ENCODE measurements at regions not wholly inside any gene's neighbourhood (a gene's known extent, or its start where the extent isn't known, plus 50 kb on each side); places are given as distances from the start of the nearest gene placed in this dataset.

DNA sequence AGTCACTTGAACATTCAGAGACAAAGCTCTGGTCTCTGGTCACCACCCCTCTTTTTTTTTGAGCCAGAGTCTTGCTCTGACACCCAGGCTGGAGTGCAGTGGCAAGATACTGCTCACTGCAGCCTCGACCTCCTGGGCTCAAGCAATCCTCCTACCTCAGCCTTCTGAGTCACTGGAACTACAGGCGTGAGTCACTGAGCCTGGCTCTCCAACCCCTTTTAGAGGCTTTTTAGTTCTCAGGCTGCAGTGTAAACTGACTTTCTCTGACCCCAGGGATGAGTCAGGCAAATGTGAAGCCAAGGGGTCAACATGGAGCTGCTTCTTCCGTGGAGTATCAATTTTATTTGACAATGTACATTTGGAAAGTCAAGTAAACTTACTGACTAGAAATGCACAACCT lies 229.2 kb downstream of the PTTG2 start:
- TF ChIP-seq GATA2 (IDR thresholded peaks at IDR 0.05; ENCODE audit: low read depth, low read length) (no peak), GATA3 (IDR thresholded peaks at IDR 0.05; ENCODE audit: low read depth, low read length) (no peak)

DNA sequence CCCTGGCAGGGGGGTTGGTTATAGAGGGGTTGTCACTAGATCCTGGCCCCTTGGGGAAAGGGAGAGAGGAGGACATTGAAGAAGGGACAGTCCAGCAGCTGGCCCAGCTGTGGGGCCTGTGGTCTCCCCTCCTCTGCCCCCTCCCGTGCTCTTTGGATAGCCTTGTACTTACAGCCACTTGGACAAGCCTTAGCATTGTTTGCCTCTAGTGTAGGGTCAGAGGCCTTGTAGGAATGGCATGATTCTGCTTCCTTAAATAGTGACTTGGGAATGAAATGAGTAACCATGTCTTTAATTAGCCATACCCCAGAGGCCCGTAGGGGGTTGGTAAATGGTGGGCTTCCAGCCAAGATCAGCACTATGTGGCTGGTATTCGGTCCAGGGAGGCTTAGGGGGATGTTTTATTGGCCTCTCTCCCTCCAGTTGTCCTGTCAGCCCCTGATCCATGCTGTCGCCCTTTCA lies 230.6 kb downstream of the PTTG2 start:
- TF ChIP-seq GATA3 (IDR thresholded peaks at IDR 0.05; ENCODE audit: low read depth, low read length) (no peak), GATA2 (IDR thresholded peaks at IDR 0.05; ENCODE audit: low read depth, low read length) (no peak)

DNA sequence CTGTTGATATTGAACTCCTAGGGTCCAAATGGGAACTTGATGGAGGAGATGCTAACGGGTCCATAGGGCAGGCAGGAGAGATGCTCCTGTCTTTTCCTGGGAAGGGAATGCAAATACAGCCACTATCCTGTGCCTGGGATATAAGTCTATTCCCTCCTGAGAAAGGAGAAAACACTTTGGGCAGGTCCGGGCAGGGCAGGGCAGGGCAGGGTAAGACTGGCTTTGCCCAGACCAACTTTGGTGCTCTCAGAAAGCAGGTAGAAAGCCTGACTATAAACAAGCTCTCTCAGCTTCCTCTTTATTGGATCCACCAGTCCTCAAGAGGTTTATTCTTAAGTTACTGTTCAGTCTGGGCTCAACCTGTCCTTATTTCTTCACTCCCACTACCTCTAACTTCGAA lies 232.3 kb downstream of the PTTG2 start:
- no peak for TF ChIP-seq GATA2 (IDR thresholded peaks at IDR 0.05; ENCODE audit: low read depth, low read length)
- no peak for TF ChIP-seq GATA3 (IDR thresholded peaks at IDR 0.05; ENCODE audit: low read depth, low read length)

DNA sequence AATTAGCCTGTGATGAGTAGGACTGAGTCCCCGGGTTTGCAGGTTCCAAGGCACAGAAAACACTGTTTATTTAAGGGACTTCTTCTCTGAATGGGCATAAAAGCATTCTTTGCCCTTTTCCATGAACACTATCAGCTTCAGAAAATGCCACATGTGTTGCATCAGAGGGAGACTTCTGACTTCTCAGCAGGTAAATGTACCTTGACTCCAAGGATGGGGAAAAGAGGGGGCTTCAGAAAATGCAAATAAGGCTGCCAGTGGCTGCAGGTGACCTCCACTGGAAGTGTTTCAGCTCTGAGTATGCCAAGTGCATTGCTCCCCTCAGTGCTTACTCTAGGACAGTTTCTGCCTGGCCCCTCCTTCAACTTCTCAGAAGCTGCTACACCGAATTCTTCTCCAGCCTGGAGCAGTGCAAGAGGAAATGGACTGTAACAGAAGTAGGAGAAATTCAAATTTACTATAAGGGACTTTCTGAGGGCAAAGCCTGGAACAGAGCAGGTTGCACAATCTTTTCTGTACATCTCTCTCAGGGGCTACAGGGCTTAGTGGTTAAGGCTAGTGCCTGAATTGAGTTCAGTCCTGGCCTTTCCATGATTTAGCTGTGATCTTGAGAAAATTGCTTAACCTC lies 233.2 kb downstream of the PTTG2 start:
- TF ChIP-seq GATA3 (IDR thresholded peaks at IDR 0.05; ENCODE audit: low read depth, low read length) (no peak), GATA2 (IDR thresholded peaks at IDR 0.05; ENCODE audit: low read depth, low read length) (no peak)

DNA sequence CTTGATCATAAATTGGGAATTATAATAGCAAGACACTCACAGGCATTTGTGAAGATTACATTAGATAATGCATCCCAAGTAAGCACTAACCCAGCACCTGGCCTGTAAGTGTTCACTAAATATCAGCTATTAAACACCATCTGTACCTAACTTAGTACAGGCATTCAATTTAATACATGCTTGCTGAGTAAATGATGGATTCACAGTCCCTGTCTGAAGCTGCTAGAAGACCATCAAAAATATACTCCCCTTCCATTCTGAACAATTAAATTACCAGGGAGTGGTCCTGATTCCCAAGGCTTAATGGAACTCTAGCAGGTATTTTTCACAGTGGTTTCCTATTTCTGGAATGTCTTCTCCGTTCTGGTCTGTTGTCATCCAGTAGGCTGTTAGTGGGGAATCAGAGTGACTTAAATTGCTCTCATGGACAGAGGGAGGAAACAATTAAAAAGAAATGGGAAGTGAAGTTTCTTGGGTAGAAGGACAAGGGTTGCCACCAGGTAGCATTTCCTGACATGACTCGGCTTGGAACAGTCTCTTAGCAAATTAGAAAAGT lies 233.9 kb downstream of the PTTG2 start:
- no peak for TF ChIP-seq GATA2 (IDR thresholded peaks at IDR 0.05; ENCODE audit: low read depth, low read length)
- no peak for TF ChIP-seq GATA3 (IDR thresholded peaks at IDR 0.05; ENCODE audit: low read depth, low read length)

DNA sequence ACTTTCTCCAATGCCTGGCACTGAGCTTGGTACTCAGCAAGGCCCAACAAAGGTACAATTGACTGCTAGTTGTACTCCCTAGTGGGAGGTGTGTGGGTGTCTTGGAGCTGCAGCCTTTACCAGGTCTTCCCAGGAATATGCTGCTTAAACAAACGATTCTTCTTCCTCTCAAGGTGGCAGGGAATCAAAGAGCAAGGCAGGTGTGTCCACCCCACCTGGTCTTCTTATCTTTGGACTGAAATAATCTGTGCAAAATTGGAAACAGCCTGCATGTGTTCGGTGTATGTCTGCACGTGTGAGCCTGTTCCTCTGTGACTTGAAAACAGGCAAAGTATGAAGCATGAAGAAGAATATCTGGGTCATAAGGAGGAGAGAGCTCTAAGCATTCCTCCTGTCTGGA lies 235.3 kb downstream of the PTTG2 start:
- no peak for TF ChIP-seq GATA3 (IDR thresholded peaks at IDR 0.05; ENCODE audit: low read depth, low read length)
- TF ChIP-seq GATA2 (IDR thresholded peaks at IDR 0.05; ENCODE audit: low read depth, low read length), result no peak

DNA sequence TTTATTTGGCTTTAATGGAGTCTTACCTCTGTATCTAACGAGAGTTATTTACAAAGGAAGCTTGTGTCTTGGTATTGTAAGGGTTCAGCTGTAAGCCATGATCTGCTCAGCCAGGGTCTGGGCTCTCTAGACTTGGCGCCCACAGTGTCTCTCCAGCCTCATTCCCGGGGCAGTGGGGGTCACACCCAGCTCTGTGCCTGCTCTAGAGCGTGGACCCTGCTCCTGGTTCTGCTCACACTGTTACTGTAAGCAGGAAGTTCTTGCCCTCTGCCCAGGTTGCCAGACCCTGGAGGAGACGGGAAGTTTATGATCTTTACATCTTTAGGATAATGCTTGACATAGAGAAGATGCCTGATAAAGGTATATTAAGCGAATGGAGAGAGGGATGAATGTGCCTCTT lies 235.7 kb downstream of the PTTG2 start:
- TF ChIP-seq GATA3 (IDR thresholded peaks at IDR 0.05; ENCODE audit: low read depth, low read length), result no peak
- no peak for TF ChIP-seq GATA2 (IDR thresholded peaks at IDR 0.05; ENCODE audit: low read depth, low read length)

DNA sequence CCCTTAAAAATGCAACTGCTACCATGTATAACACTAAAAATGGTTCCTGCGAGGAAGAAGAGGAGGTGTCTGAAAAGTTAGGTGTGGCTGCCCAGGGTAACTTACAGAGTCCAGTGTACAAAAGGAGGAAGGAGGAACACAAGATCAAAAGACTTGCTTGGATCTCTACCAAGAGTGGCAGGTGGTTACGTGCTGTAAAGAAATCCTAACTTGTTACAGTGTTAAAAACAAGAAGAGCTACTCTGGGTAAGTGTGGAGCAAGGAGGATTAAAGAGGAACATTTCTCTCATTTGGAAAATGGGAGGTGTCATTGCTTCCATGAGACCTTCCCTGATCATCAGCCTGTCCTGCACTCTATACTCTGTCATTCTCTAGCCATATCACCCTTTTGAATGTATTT lies 242.0 kb downstream of the PTTG2 start:
- TF ChIP-seq GATA3 (IDR thresholded peaks at IDR 0.05; ENCODE audit: low read depth, low read length), result no peak
- TF ChIP-seq GATA2 (IDR thresholded peaks at IDR 0.05; ENCODE audit: low read depth, low read length), result no peak

DNA sequence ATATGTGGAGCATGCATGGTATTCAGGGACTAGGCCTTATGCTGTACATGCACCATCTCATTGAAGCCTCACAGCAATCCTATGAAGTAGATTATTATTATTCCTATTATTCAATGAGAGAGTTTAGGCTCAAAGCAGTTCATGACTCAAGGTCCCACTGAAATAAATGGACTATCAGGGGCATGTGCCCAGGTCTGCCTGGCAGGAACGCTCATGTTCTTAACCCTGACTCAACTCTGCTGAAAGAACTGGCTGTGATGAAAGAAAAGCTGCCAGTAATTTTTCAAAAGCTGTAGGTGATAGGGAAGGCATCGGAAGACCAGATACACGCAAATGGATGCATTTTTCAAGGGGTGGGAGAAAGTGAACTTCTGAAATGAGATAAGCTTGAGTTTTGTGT lies 243.4 kb downstream of the PTTG2 start:
- no peak for TF ChIP-seq GATA2 (IDR thresholded peaks at IDR 0.05; ENCODE audit: low read depth, low read length)
- TF ChIP-seq GATA3 (IDR thresholded peaks at IDR 0.05; ENCODE audit: low read depth, low read length), result no peak

DNA sequence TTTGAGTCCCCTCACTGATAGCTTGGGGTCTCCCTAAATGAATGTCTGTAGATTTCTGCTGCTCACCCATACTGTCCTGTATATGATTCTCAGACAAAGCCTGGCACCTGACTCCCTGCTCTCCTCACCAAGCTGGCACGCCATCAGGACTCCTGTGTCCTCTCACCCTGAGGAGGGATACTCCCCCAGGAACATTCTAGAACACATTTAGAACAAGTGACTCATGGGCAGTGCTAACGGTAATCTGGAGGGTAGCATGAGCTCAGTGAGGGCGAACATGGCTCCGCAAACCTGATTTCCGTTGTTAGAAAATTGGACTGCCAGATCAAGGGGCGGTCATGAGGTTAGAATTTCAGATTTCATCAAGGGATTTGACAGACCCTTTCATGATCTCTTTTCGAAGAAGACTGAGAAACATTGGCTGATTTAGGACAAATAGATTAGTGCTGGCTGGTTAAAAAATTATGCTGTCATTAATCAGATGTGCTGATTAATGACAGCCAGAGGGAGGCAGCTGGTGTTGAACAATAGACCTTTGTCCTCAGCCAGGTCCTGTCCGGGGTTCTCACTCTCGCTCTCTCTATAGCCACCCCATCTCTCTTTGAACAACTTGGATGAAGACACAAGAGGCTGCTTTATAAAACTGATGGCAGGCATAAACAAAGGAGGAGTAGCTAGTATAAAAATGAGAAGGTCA lies 244.3 kb downstream of the PTTG2 start:
- TF ChIP-seq GATA2 (IDR thresholded peaks at IDR 0.05; ENCODE audit: low read depth, low read length) (no peak), GATA3 (IDR thresholded peaks at IDR 0.05; ENCODE audit: low read depth, low read length) (no peak)

DNA sequence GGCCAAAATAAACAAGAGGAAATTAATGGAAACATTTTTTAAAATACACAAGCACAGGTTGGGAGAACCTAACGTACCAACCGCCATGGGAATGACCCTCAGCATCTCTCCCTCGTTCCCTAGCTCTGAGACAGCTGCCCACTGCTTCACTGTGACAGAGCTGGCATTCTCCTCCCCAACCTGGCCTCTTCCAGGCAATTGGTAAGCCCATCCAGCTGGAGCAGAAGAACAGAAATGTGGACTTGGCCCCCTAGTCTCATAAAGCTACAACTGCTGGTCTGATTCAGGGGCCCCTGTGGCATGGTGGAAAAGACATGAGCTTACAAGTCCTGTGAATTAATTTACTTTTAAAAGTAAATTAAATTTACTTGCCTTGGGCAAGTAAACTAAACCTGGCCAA lies 245.1 kb downstream of the PTTG2 start:
- no peak for TF ChIP-seq GATA2 (IDR thresholded peaks at IDR 0.05; ENCODE audit: low read depth, low read length)
- no peak for TF ChIP-seq GATA3 (IDR thresholded peaks at IDR 0.05; ENCODE audit: low read depth, low read length)

DNA sequence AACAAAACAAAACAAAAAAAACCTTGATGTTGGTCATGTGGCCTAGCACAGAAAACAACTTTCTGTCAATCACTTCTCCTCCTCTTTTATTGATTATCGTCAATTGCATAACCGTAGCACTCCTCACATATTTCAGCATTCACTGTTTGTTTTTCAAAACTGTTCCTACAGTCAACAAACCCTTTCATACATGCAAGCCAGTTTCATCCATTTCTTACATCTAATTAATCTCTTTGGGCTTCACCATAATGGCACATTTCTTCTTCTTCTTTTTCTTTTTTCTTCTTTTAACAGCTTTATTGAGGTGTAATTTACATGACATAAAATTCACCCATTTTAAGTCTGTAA lies 246.9 kb downstream of the PTTG2 start:
- TF ChIP-seq GATA3 (IDR thresholded peaks at IDR 0.05; ENCODE audit: low read depth, low read length) (no peak), GATA2 (IDR thresholded peaks at IDR 0.05; ENCODE audit: low read depth, low read length) (no peak)

DNA sequence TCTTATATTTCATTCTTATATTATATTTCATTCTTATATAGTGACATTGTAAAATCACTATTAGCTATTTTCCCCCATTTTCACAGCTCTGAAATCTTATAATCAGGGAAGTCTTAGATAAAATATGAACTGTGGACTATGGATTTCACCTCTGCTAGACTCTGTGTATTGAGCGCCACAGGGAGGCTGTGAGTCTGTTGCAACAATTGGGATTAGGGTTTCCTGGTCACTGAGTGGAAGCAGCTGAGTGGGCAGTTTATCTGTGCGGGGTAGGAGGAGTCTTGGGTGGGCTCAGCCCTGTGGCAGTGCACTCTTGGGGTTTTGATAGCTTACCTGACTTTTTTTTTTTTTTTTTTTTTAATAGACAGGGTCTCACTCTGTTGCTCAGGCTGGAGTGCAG lies 249.5 kb downstream of the PTTG2 start:
- TF ChIP-seq GATA2 (IDR thresholded peaks at IDR 0.05; ENCODE audit: low read depth, low read length) (no peak), GATA3 (IDR thresholded peaks at IDR 0.05; ENCODE audit: low read depth, low read length) (no peak)

DNA sequence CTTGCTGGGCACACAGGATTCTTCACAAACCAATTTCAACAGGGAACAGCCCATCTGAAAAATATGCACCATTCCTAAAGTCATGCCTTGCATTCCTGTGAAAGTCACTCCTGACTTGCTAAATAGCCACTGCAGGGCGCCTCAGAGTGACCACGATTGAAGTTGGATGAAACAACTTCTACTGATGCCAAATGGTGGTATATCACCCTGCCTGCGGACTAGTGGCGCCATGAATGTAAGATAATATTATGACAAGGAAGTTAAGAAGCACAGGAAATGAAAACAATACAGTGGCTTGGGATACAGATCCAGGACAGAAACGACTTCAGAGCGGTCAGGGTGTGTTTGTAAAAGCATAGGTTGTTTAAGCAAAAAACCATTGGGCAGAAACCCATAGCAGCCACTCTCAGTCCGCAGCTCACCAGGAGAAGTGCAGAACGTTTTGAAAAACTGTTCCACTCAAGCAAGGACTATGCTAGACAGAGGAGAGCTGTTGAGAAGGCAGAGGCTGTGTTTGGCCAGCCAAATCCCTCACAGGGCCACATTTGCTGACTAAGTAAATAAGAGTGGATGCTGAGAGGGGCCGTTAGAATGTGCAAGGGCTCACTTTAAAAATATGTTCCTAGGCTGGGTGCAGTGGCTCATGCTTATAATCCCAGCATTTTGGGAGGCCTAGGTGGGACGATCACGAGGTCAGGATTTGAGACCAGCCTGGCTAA lies 250.4 kb downstream of the PTTG2 start:
- TF ChIP-seq GATA2 (IDR thresholded peaks at IDR 0.05; ENCODE audit: low read depth, low read length) (no peak), GATA3 (IDR thresholded peaks at IDR 0.05; ENCODE audit: low read depth, low read length) (no peak)

DNA sequence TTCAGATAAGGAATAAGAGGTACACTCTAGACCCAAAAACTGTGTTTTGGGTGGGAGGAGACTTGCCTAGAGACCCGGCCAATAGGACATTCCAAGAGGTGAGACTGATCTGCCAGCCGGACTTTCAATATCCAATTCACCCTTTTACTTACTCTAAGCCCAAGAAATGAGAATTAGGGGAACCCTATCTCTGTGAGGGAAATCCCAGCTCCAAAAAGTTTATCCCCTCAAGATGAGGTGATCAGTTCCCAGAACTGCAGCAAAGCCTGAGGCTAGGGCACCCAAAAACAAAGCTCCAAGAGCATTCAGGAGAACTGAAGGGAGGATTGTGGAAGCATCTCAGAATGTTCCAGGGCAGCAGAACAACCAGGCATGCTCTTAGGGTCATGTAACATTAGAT lies 251.7 kb downstream of the PTTG2 start:
- TF ChIP-seq GATA3 (IDR thresholded peaks at IDR 0.05; ENCODE audit: low read depth, low read length), result no peak
- TF ChIP-seq GATA2 (IDR thresholded peaks at IDR 0.05; ENCODE audit: low read depth, low read length), result no peak

All from SH-SY5Y (cell line).